Activated T-helper 1 cell treated with anti-CD3 and anti-CD28 coated beads, Interleukin-2, amount 50 U/mL, for 16 hours (primary cell): ENCODE measurements at regions not wholly inside any gene's neighbourhood (a gene's known extent, or its start where the extent isn't known, plus 50 kb on each side); places are given as distances from the start of the nearest gene placed in this dataset.

Source experiments
- DNase-seq, 2 donors: peaks; one replicate each; pipeline ENCODE4 v3.0.0-alpha.2; 2020; ENCODE audit warnings: low read depth in 1 of 2, low spot score in 1 of 2

DNA sequence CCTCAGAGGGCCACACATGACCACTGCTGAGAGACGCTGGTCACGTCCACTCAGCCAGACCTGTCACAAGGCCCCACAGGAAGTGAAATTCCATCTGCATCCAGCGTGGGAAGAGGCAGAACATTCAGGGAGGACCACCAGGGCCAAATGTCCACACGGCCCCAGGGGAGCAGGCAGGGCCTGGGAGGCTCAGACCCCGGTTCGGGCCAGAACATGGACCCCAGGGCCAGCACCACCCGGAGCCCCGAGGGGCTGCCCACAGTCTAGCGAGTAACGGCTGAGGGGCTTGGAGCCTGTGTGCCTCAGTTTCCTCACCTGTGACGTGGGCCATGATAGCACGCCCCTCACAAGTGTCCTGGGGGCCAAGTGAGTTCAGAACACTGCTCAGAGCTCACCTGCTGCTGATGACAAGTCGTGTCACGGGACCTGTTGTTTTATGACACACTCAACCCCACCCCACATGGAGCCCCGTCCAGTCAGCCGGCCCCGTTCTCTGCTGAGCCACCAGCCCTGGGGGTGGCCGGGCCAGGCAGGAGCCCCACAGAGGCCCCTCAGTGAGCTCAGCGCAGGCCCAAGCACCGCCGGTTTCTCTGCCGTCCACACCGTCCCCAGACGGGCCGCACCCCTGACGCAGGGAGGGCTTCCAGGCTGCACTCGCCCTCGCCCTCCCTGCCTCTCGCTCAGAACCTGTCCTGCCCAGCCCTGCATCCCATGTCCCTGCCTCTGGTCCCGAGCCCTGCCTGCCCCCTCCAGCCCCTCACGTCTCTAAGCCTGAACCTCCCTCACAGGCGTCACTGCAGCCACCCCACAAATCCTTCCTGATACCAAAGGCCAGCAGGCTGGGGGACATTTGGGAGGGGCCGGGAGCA is 79.5 kb upstream of the GALNT9 start:
- DNase-seq: no peak

DNA sequence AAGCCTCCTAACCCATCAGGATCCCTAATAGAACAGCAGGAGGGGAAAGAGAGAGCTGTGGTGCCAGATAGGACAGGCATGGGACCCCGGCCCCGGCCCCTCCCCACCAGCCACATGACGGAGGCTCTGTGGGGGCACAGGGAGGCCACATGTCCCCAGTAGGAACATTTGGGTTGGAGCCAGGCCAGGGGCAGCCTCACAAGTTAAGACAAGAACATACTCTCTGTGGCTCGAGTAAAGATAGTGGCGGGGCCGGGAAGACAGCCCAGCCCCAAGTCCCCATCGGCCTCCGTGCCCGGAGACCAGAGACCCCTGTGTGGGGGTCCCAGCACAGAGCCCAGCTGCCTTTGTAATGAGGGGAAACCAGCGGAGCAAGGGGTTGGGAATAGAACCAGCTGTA is 78.6 kb upstream of the GALNT9 start:
- DNase-seq: no peak

DNA sequence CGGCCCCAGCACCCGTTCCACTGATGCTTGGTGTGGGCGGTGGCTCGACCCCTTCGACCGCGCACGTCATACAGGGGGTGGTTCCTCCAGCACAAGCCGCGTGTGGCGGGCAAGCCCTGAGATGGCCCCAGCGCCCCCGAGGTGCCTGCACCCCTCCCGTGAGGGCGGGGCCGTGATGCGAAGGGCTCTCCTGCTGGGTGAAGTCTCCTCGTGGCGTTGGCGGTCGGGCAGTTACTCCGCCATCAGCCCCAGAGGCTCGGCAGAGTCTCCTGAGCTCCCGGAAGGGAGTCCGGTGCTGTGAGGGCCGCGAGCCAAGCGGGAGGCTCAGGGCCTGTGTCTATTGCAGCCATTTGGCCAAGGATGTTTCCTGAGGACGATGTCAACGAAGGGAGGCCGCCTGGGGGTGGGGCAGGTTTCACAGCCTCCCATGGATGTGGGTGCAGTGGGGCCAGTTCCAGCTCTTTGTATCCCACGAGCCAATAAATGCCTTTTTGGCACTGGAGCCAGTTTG is 78.1 kb upstream of the GALNT9 start:
- no peak for DNase-seq

DNA sequence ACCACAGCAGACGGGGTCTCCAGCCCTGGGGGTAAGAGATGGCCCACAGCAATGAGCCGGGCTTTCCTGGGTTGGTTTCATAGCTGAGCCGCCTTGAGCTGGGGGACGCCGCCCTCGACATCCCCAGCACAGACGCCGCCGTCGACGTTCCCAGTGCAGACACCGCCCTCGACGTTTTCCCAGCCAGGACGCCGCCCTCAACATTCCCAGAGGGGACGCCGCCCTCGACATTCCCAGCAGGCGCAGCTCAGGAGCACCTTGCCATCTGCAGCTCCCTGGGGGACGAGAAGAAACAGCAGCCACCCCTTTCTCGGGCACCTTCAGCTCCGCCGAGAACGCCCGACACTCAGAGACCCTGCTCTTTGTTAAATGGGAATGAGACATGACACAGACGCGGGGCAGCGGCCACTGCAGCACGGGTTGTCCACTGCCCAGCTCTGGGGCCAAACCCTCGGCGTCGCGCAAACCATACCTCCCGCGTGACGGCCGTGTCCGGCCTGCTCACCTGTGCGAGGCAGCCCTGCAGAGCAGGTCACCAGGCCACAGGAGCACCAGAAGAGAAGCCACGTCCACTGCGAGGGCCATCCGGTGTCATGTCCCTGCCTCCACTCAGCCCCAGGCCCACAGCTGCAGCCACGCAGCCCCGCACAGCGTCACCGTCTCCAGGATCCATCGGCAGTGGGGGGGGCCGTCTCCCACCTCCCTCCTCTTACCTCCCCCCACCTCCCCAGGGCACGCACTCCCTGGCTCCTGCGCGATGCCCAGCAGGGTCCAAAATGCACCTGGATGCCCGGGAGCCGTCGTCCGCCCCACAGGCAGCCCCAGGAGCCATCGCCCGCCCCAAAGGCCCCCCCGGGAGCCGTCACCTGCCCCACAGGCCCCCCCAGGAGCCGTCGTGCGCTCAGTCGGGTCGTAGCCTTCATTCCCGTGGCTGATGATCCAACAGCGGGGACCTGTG is 77.4 kb upstream of the GALNT9 start:
- DNase-seq: no peak

DNA sequence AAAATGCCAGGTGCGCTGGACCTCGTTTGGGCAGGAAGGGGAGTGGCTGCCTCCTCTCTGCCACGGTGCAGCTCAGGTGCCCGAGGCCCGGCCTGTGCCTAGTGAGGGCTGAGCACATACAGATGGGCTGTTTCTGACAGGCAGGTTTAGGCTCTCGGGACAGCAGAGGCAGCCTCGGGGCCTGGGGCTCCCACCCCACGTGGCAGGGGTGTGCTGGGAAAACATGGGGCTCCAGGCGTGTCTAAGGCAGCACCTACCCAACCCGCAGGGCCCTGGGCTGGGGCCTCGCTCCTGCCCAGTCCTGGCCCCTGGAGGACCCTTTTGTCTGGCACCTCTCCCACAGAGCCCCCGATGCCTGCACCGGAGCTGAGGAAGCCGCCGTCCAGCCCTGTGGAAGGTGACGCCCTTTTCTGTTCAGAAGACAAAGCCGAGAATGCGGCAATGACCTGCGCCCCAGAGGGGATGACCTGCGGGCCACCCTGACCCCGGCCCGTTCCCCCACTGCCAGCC is 76.4 kb upstream of the GALNT9 start:
- no peak for DNase-seq

DNA sequence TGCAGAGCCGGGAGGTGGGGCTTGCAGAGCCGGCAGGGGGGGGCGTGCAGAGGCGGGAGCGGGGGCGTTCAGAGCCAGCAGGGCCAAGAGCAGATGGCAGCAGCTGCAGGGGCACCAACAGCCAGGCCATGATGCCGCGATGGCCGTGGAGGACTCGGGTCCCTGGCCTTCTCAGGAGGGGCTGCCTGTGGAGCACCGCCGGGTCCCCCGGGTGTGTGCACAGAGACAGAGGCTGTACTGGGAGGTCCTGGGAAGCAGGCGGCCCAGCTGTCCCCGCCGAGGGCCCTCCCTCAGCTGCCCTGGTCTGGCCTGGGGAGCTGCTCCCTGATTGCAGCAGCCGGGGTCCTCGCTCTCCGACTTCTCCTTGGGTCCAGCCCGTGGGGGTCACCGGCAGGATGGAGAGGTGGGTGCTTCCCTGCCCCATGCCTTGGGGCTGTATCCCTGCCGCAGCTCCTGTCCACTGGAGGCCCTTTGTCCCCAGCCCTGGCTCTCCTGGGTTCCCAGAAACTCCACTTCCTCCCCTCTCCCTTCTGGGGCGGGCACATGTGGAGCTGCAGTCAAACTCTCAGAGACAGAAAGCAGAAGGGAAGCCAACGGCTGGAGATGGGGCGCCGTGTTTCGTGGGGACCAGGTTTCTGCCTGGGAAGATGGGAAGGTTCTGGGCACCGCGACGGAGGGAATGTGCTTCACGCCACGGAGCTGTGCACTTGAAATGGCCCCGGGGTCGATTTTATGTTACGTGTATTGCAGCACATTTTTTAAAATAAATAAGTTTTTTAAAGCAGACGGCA is 75.8 kb upstream of the GALNT9 start:
- DNase-seq: no peak

DNA sequence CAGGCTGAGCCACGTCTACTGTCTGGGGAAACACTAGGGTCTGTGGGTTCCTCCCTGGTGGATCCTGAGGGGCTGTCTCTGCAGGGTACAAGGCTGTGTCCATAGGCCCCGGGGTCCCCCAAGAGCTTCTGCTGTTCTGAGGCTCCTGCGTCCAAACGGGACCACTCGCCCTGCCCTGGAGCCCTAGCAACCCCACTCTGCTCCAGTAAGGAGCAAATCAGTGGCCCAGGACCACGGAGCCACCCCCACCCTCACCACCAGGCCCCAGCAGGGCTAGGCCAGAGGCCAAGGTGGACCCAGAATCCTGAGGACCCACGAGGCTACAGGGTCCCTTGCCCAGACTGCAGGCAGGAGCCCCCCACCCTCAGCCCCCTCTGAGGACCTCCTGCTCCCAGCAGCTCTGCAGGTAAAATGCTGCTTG is 75.1 kb upstream of the GALNT9 start:
- no peak for DNase-seq

DNA sequence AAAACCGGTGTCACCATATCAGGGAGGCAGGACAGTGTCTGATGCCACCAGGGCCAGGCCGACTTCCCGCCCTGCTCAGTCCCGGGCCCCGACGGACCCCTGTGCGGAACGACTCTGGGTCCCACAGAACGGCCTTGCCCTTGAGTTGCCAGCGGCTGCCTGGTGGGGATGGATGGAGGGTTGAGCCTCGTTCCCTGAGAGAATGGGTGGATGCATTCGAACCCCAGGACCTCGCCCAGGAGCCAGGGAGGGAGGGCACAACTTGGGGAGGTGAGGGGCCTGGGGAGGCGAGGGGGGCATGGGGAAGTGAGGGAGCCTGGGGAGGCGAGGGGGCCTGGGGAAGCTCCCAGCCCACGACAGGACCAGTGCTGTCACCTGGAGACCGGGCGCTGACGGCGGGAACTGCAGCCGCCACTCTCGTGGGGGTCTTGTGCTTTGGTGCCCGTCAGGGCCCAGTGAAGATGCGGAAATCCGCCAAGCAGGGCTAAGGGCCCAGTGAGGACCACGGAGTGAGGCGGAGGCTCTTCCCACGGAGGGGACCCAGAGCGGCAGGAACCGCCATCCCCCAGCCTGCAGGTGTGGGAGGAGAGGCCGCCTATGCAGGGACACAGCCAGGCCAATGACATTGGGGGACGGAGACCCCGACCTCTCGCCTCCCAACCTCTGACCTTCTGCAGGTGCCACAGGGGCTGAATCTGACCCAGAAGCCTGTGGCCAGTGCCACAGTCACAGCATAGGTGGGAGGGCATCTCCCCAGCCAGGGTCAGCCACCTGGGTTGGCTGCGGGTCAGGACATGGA is 74.4 kb upstream of the GALNT9 start:
- DNase-seq: no peak

DNA sequence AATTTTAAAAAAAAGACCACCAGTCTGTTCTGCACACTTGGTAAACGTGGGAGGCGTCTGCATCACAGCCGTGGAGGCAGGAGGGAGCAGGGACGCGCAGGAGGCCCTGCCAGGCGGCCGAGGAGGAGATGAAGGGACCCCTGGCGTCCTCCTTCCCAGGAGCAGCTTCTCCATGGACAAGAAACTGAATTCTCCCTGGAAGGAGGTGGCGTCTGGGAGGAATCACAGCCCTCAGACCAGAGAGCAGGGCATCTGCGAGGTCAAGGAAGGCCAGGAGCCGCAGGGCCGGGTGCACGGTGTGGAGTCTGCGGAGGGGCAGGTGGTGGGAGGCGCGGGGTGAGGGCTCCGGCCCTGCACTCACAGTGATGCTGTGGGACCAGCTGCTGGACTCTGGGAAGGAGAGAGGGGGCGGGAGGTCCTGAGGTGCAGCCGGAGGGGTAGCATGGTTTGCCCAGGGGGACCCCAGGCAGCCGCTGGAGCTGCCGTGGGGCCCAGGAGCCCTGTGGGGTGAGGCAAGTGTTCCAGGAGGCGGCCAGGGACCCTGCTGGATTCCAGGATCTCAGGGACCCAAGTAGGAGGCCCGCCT is 73.5 kb upstream of the GALNT9 start:
- no peak for DNase-seq

DNA sequence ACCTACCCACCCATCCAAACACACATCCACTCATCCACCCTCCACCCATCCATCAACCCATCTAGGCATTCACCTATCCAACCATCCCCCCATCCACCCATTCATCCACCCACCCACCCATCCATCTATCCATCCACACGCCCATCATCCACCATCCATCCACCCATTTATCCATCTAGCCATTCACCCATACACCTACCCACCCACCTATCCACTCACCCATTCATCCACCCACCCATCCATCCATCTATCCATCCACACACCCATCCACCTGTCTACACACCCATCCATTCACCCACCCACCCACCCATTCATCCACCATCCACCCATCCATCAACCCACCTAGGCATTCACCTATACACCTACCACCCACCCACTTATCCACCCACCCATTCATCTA is 72.6 kb upstream of the GALNT9 start:
- DNase-seq: no peak

DNA sequence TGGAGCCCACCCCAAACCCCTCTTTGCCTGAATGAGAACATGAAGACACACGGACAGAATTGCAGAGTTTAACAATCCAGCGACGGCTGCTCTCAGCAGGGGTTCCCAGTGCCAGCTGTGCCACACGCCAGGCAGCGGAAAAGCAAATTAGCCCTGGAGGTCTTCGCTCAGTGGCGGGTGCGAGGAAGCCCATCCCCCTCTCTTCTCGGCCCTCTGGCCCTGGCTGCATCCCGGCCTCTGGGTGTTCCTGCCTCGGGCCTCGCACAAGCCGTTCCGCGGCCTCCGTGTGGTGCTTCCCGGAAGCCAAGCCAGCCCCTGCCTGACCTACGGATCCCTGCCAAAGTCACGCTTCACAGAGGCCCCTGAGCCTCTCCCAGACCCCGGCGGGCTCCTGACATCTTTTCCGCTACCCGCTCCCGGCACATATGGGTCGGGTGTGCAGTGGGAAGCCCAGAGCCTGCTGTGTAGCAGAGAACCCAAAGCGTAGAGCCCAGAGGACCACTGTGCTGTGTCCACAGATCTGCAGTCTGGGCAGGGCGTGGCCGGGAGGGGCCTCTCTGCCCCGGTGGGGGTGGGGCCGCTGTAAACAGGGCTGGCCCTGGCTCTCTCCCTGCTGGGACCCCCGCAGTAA is 70.7 kb upstream of the GALNT9 start:
- DNase-seq: no peak

DNA sequence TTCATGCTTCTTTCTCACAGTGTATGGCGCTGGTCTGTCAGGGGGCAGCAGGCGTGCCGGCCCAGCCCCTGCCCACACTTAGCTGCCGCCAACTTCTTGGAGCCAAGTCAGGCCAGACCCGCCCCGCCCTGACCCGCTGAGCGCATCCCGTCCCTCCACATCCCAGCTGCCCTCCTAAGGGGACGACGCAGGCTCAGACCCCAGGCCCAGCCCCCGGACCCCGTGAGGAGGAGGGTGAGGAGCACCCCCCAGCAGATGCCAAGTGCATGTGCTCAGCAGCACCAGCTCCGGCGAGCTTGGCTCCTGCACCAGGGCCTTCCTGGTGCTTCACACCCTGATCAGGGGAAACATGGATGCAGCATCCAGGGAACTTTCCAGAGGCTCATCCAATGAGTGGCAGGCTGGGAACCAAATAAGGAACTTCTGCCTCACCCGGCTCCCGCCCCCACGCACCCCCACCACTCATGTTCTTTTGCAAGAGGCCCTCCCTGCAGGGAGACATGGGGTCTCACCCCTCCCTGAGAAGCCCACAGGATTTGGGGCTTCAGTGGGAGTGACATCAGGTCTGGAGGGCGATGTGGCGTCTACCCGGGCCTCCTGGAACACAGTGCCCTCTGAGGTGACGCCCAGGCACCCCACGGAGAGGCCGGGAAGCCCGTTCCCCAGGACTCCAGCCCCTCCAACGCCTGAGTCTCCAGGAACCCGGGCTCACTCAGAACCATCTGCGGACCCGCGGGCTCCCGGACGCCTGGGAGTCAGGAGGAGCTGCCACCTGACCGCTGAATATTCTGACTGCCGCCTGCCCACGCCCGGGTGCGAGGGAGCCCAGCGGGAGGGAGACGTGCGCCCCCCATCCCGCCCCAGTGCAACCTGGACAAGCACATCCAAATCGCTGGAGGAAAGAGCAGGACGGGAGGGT is 70.0 kb upstream of the GALNT9 start:
- DNase-seq: no peak

DNA sequence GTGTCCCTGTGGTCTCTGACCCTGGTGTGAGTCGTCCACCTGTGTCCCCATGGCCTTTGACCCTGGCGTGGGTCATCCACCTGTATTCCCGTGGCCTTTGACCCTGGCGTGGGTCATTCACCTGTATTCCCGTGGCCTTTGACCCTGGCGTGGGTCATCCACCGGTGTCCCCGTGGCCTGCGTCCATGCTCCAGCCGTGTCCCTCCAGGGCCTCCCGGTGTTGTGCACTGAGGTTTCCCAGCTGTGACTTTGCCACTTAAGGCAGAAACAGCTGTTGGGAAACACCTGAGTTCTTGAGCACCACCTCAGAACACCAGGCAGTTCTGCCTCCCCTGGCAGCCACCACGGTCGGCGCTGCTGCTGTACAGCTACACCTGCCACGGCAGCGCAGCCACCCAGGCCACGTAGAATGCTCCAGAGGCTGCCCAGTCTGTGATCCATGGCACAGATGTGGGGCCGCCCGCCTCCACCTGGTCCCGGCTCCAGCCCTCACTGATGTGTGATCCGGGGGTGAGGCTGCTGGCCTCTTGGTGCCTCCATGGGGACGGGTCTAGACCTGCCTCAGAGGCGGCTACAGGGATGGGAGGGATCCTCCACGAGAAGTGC is 69.1 kb upstream of the GALNT9 start:
- no peak for DNase-seq

DNA sequence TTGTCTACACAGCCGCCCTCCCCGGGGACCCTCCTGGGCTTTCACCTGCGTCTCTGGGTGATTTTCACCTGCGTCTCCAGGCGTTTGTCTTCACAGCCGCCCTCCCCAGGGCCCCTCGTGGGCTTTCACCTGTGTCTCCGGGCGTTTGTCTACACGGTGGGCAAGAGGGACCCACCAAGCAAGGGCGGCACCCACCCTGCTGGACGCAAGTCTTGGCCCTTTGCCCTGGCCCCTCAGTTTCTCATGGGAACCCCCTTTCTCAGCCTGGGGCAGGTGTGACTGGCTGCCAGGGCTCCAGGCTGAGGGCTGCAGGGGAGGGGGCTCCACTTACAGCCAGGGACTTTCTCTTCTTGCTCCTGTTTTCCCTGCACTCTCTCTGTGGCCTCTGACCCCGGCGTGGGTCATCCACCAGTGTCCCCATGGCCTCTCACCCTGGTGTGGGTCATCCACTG is 68.6 kb upstream of the GALNT9 start:
- DNase-seq: no peak

DNA sequence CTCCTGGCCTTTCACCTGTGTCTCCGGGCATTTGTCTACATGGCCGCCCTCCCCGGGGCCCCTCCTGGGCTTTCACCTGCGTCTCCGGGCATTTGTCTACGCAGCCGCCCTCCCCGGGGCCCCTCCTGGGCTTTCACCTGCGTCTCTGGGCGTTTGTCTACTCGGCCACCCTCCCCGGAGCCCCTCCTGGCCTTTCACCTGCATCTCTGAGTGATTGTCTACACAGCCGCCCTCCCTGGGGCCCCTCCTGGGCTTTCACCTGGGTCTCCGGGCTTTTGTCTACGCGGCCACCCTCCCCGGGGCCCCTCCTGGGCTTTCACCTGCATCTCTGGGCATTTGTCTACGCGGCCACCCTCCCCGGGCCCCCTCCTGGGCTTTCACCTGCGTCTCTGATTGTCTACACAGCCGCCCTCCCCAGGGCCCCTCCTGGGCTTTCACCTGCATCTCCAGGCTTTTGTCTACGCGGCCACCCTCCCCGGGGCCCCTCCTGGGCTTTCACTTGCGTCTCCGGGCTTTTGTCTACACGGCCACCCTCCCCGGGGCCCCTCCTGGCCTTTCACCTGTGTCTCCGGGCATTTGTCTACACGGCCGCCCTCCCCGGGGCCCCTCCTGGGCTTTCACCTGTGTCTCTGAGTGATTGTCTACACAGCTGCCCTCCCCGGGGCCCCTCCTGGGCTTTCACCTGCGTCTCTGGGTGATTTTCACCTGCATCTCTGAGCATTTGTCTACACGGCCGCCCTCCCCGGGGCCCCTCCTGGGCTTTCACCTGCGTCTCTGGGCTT is 68.0 kb upstream of the GALNT9 start:
- no peak for DNase-seq

DNA sequence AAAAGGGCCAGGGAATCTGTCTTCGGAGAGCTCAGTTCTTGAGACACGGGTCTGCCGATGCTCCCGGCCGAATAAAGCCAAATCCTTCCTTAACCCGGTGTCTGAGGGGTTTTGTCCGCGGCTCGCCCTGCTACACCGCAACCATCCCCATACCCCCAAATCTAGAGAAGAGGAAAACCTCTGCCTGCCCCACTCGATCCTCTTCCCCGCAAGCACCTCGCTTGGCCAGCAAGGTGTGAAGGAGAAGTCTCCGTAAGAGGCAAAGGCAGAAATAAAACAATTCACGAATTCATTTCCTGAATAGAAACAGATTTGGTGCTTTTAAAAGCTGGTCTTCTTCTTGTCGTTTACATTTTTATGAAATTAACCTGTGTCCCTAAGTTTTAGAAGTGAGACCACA is 67.3 kb upstream of the GALNT9 start:
- DNase-seq: no peak

DNA sequence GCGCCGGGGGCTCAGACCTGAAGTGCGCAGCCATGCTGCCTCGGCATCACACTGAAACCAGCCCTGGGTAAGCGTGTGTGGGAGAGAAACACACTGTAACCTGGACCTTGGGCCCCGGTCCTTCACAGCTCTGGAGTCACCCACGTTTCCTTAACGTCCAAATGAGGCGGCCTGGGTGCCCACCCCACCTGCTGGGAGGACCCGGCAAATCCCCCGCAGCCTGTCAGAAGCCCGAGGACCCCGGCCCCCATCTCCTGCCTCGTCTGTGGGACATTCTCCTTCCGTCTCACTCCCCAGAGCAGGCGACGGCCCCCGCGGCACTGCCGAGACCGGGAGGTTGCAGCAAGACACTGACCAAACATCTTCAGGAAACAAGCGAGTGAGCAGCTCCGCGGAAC is 66.5 kb upstream of the GALNT9 start:
- no peak for DNase-seq
